ENCODE measurements at regions not wholly inside any gene's neighbourhood (a gene's known extent, or its start where the extent isn't known, plus 50 kb on each side); places are given as distances from the start of the nearest gene placed in this dataset.

DNA sequence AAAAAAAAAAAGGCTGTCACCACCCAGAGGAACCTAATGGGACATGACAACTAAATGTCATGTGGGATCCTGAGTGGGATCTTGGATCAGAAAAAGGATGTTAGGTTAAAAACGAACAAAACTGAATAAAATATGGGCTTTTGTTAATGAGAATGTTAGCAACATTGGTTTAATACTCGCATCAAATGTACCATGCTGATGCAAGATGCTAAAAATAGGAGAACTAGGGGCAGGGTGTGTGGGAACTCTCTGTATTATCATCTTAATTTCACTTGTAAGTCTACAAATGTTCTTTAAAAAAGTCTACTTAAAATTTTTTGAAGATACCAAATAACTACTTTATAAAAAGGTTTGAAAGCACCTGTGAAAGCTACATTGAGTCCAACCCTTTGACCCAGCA, 88.8 kb upstream of the PRR5 start:
- TF ChIP-seq, protein P1, sequence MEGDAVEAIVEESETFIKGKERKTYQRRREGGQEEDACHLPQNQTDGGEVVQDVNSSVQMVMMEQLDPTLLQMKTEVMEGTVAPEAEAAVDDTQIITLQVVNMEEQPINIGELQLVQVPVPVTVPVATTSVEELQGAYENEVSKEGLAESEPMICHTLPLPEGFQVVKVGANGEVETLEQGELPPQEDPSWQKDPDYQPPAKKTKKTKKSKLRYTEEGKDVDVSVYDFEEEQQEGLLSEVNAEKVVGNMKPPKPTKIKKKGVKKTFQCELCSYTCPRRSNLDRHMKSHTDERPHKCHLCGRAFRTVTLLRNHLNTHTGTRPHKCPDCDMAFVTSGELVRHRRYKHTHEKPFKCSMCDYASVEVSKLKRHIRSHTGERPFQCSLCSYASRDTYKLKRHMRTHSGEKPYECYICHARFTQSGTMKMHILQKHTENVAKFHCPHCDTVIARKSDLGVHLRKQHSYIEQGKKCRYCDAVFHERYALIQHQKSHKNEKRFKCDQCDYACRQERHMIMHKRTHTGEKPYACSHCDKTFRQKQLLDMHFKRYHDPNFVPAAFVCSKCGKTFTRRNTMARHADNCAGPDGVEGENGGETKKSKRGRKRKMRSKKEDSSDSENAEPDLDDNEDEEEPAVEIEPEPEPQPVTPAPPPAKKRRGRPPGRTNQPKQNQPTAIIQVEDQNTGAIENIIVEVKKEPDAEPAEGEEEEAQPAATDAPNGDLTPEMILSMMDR (IDR thresholded peaks at IDR 0.05): no peak
- TF ChIP-seq POLR2A (IDR thresholded peaks at IDR 0.05): no peak
